Neural crest cell (in vitro differentiated cells): ENCODE measurements at regions not wholly inside any gene's neighbourhood (a gene's known extent, or its start where the extent isn't known, plus 50 kb on each side); places are given as distances from the start of the nearest gene placed in this dataset.
"Not testable (repeated sequence)": the region's sequence is repeated elsewhere in the genome, so short reads cannot be mapped to it uniquely, and the experiment has no call there.

Experiments used
- DNase-seq: peaks from one replicate; pipeline ENCODE4 v3.0.0; 2021; ENCODE audit warnings: low read depth, mixed read lengths, low spot score
- H3K27ac Mint-ChIP-seq: one replicate; pipeline ENCODE4 v1.8.0; 2021; ENCODE audit warnings: mild to moderate bottlenecking, mixed read lengths; ENCODE audit not compliant: unreplicated experiment
- H3K27me3 Mint-ChIP-seq: 2 replicates; pipeline ENCODE4 v1.8.0; 2021; ENCODE audit warnings: low read depth, mild to moderate bottlenecking, mixed read lengths
- H3K36me3 Mint-ChIP-seq: 2 replicates; pipeline ENCODE4 v1.8.0; 2021; ENCODE audit warnings: low read depth, mild to moderate bottlenecking, mixed read lengths
- H3K4me1 Mint-ChIP-seq: 2 replicates; pipeline ENCODE4 v1.8.0; 2021; ENCODE audit warnings: mixed read lengths
- H3K4me3 Mint-ChIP-seq: one replicate; pipeline ENCODE4 v1.8.0; 2021; ENCODE audit warnings: mild to moderate bottlenecking, mixed read lengths
- H3K9me3 Mint-ChIP-seq: 2 replicates; pipeline ENCODE4 v1.8.0; 2021; ENCODE audit warnings: mixed read lengths

GRCh38 chr6:26811486-26812116, 152.1 kb upstream of the ZNF322 start:
- DNase-seq, H3K36me3 Mint-ChIP-seq, H3K4me3 Mint-ChIP-seq, H3K4me1 Mint-ChIP-seq, H3K9me3 Mint-ChIP-seq, H3K27ac Mint-ChIP-seq, H3K27me3 Mint-ChIP-seq: not testable (repeated sequence)

- H3K27ac Mint-ChIP-seq, H3K9me3 Mint-ChIP-seq, DNase-seq, H3K4me1 Mint-ChIP-seq, H3K36me3 Mint-ChIP-seq, H3K4me3 Mint-ChIP-seq, H3K27me3 Mint-ChIP-seq: not testable (repeated sequence)
Measured at GRCh38 chr6:26818640-26819225, 159.2 kb upstream of the ZNF322 start.

GRCh38 chr6:26827965-26828364, 168.4 kb upstream of the ZNF322 start:
- not testable (repeated sequence) for H3K9me3 Mint-ChIP-seq, H3K4me1 Mint-ChIP-seq, H3K27me3 Mint-ChIP-seq, H3K4me3 Mint-ChIP-seq, H3K36me3 Mint-ChIP-seq, DNase-seq, H3K27ac Mint-ChIP-seq

- H3K9me3 Mint-ChIP-seq, H3K4me3 Mint-ChIP-seq, H3K36me3 Mint-ChIP-seq, H3K27me3 Mint-ChIP-seq, H3K27ac Mint-ChIP-seq, H3K4me1 Mint-ChIP-seq, DNase-seq: not testable (repeated sequence)
Measured at GRCh38 chr6:26829480-26829879, 169.9 kb upstream of the ZNF322 start.

GRCh38 chr6:26830992-26831391, 171.4 kb upstream of the ZNF322 start:
- DNase-seq, H3K9me3 Mint-ChIP-seq, H3K4me1 Mint-ChIP-seq, H3K36me3 Mint-ChIP-seq, H3K27ac Mint-ChIP-seq, H3K4me3 Mint-ChIP-seq, H3K27me3 Mint-ChIP-seq: not testable (repeated sequence)

- DNase-seq, H3K9me3 Mint-ChIP-seq, H3K27ac Mint-ChIP-seq, H3K4me3 Mint-ChIP-seq, H3K27me3 Mint-ChIP-seq, H3K4me1 Mint-ChIP-seq: not testable (repeated sequence)
- H3K36me3 Mint-ChIP-seq, result peaks cover 12% of the 10 kb centered on the region
Measured at GRCh38 chr6:26835707-26836106, 176.2 kb upstream of the ZNF322 start.

GRCh38 chr6:26836657-26837056, 177.1 kb upstream of the ZNF322 start:
- not testable (repeated sequence) for H3K27ac Mint-ChIP-seq, H3K36me3 Mint-ChIP-seq, H3K27me3 Mint-ChIP-seq, H3K4me1 Mint-ChIP-seq, DNase-seq, H3K4me3 Mint-ChIP-seq, H3K9me3 Mint-ChIP-seq

- not testable (repeated sequence) for H3K9me3 Mint-ChIP-seq, H3K4me3 Mint-ChIP-seq, H3K27me3 Mint-ChIP-seq, H3K27ac Mint-ChIP-seq, H3K4me1 Mint-ChIP-seq, DNase-seq, H3K36me3 Mint-ChIP-seq
Measured at GRCh38 chr6:26844823-26845222, 185.3 kb upstream of the ZNF322 start.

GRCh38 chr6:26857289-26857688, 197.7 kb upstream of the ZNF322 start:
- H3K4me1 Mint-ChIP-seq, H3K4me3 Mint-ChIP-seq, DNase-seq, H3K27me3 Mint-ChIP-seq, H3K9me3 Mint-ChIP-seq, H3K36me3 Mint-ChIP-seq, H3K27ac Mint-ChIP-seq: not testable (repeated sequence)

GRCh38 chr6:26859067-26859770, 199.7 kb upstream of the ZNF322 start:
- not testable (repeated sequence) for H3K36me3 Mint-ChIP-seq, H3K9me3 Mint-ChIP-seq, H3K27me3 Mint-ChIP-seq, H3K4me1 Mint-ChIP-seq, DNase-seq, H3K4me3 Mint-ChIP-seq, H3K27ac Mint-ChIP-seq

- not testable (repeated sequence) for H3K4me1 Mint-ChIP-seq, H3K27ac Mint-ChIP-seq, H3K36me3 Mint-ChIP-seq, H3K4me3 Mint-ChIP-seq, H3K9me3 Mint-ChIP-seq, H3K27me3 Mint-ChIP-seq, DNase-seq
Measured at GRCh38 chr6:26859771-26860163, 200.2 kb upstream of the ZNF322 start.

- not testable (repeated sequence) for H3K27me3 Mint-ChIP-seq, DNase-seq, H3K27ac Mint-ChIP-seq, H3K4me3 Mint-ChIP-seq, H3K36me3 Mint-ChIP-seq, H3K9me3 Mint-ChIP-seq, H3K4me1 Mint-ChIP-seq
Measured at GRCh38 chr6:26861913-26862312, 202.4 kb upstream of the ZNF322 start.

- not testable (repeated sequence) for DNase-seq, H3K9me3 Mint-ChIP-seq, H3K27ac Mint-ChIP-seq, H3K4me3 Mint-ChIP-seq, H3K4me1 Mint-ChIP-seq, H3K27me3 Mint-ChIP-seq, H3K36me3 Mint-ChIP-seq
Measured at GRCh38 chr6:26863641-26864040, 204.1 kb upstream of the ZNF322 start.

GRCh38 chr6:26898785-26899184, 239.2 kb upstream of the ZNF322 start:
- not testable (repeated sequence) for H3K4me3 Mint-ChIP-seq, H3K27ac Mint-ChIP-seq, H3K27me3 Mint-ChIP-seq, DNase-seq, H3K9me3 Mint-ChIP-seq, H3K4me1 Mint-ChIP-seq, H3K36me3 Mint-ChIP-seq
